ENCODE measurements at regions not wholly inside any gene's neighbourhood (a gene's known extent, or its start where the extent isn't known, plus 50 kb on each side); places are given as distances from the start of the nearest gene placed in this dataset.
"Not testable (repeated sequence)": the region's sequence is repeated elsewhere in the genome, so short reads cannot be mapped to it uniquely, and the experiment has no call there.

GRCh38 chr15:95758851-95759250 lies 571.6 kb upstream of the NR2F2 start:
- DNase-seq (ENCODE audit: extremely low read depth in 1 of 2, low read depth in 1 of 2), result no peak

GRCh38 chr15:95760508-95760907 lies 570.0 kb upstream of the NR2F2 start:
- DNase-seq (ENCODE audit: extremely low read depth in 1 of 2, low read depth in 1 of 2), result no peak

DNA sequence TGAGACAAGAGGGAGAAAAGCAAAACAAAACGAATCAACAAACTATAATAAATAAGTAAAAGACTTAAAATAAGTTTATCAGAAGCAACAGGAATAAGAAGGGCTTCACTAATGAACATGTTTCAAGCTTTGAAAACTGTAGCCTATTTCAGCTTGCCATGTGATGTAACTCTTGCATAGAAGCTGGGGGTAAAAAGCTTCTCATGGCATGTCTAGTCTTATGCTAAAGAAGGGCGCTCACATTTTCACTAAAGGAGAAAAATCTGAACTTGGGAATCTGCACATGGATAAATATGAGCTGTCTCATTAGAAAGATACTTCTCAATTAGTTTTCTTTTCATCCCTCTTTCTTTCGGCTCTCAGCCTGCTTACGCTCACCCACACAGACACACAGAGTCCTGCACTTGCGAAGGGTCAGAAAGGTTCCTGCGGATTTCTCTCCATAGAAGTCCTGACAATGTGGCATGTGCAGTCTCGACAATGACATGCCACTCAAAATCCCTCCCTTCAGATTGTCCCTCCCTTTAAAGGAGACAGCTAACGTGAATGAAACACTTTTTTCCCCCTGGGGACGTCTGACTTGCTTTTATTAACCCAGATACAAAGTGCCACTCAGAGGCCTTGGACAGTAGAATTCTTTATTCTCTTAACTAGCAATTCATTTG lies 568.9 kb upstream of the NR2F2 start:
- no peak for DNase-seq (ENCODE audit: extremely low read depth in 1 of 2, low read depth in 1 of 2)

- no peak for DNase-seq (ENCODE audit: extremely low read depth in 1 of 2, low read depth in 1 of 2)
Measured at GRCh38 chr15:95763426-95763825, 567.1 kb upstream of the NR2F2 start.

DNA sequence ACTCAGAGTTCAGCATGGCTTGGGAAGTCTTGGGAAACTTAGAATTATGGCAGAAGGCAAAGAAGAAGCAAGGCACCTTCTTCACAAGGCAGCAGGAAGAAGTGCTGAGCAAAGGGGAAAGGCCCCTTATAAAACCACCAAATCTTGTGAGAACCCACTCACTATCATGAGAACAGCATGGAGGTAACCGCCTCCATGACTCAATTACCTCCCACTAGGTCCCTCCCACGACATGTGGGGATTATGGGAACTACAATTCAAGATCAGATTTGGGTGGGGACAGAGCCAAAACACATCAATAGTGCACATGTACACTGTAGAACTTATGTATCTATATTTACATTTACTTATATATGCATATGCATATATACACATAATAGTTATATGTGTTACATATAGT lies 565.3 kb upstream of the NR2F2 start:
- no peak for DNase-seq (ENCODE audit: extremely low read depth in 1 of 2, low read depth in 1 of 2)

DNA sequence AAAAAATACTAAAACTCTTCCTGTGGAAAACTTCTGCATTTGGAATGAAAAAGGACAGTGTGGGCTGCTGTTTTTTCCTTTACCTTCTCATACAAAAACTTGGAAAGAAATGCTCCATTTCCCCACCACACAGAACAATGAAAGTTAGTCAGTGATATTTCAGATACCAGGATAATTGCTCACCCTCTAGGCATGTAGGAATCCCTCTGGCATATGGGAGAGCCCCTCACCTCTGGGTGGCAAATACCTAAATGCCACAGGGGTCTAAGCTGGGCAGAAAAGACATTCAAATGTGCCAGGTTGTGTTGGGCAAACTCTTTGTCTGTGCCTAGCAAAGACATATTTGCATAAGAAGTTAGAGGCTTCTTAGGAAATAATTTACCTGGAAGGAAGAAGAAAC lies 560.3 kb upstream of the NR2F2 start:
- no peak for DNase-seq (ENCODE audit: extremely low read depth in 1 of 2, low read depth in 1 of 2)

- no peak for DNase-seq (ENCODE audit: extremely low read depth in 1 of 2, low read depth in 1 of 2)
Measured at GRCh38 chr15:95772982-95773381, 557.5 kb upstream of the NR2F2 start.

DNA sequence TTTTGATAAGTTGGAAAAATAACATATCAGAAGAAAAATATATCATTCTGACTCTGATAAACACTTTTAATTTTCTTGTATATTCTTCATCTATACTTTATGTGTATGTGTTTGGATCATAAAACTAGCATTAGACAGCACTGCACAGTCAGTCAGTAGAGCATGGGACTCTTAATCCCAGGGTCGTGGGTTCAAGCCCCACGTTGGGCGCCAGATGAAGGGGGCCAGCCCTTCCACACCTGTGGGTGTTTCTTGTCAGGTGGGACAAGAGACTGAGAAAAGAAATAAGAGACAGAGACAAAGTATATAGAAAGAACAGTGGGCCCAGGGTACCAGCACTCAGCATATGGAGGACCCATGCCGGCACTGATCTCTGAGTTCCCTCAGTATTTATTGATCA lies 546.0 kb upstream of the NR2F2 start:
- no peak for DNase-seq (ENCODE audit: extremely low read depth in 1 of 2, low read depth in 1 of 2)

DNA sequence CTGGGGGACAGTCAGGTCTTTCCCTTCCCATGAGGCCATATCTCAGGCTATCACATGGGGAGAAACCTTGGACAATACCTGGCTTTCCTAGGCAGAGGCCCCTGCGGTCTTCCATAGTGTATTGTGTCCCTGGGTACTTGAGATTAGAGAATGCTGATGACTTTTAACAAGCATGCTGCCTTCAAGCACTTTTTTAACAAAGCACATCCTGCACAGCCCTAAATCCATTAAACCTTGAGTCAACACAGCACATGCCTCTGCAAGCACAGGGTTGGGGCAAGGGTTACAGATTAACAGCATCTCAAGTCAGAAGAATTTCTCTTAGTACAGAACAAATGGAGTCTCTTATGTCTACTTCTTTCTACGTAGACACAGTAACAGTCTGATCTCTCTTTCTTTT lies 545.2 kb upstream of the NR2F2 start:
- DNase-seq (ENCODE audit: extremely low read depth in 1 of 2, low read depth in 1 of 2), result not testable (repeated sequence)

DNA sequence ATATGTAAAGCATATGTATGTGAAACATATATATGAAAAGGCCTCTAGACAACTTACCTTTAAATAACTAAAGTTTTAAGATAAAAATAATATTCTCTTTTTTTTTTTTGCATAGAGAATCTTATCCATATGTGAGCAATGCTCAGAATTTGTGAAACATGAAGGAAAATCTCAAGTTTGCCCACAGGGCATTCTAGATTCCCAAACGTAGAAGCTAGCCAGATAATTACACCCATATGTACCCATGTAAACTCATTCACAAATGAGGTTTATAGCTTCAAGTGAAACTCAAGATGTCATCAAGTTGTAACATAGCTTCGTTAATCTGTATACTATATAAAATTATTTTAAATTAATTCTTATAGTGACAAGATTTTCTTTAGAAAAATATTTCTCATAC lies 537.3 kb upstream of the NR2F2 start:
- no peak for DNase-seq (ENCODE audit: extremely low read depth in 1 of 2, low read depth in 1 of 2)

- no peak for DNase-seq (ENCODE audit: extremely low read depth in 1 of 2, low read depth in 1 of 2)
Measured at GRCh38 chr15:95795386-95795785, 535.1 kb upstream of the NR2F2 start.

DNA sequence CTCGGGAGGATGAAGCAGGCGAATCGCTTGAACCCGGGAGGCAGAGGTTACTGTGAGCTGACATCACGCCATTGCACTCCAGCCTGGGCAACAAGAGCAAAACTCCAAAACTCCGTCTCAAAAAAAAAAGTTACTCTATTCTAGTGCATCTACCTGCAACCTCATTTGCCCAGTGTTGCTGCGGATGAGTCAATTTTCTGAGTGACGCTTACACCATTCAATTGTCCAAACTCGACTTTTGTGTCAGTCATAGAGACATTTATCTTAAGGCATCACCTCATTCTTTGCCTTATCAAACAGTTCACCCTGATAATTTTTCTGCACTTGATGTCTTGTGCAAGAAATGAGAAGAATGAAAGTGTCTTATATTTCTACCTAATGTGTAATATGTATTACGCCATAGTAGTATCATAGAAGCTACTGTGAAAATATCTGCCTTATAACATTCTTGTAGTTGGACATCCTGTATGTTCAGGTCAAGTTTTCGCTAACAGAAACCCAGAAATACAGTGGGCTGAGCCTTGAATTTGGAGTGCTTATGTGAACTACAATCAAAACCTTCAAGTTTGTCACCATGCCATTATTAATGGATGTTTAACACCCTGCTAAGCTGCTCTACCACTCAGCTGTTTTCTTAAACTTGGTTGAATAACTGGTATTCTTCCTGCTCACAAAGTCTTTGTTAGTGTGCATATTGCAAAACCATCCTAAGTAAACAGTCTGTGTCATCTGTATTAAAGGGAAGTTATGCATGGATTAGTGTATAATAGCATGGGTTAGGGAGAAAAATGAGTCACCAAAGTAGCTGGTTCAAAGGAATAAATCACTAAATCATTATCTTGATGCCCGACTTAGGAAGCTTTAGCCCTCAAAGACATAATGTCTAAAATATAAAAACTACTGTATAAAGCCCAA lies 531.0 kb upstream of the NR2F2 start:
- DNase-seq (ENCODE audit: extremely low read depth in 1 of 2, low read depth in 1 of 2), result no peak

DNA sequence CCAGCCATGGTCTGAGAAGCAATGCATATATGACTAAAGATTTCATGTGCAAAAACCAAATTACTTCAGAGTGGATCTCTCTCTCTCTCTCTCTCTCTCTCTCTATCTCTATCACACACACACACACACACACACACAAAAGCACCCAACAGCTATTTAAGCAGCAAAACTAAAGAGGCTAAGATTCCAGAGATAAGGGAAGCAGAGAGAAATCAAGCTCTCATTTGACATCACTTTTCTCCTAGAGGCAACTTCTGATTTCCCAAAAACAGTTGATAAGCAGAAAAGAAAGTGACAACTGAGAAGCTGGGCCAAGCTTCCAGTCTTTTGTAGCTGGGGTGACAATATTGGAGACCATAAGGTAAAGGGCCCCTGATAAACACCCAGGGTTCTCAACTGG lies 526.0 kb upstream of the NR2F2 start:
- no peak for DNase-seq (ENCODE audit: extremely low read depth in 1 of 2, low read depth in 1 of 2)

- DNase-seq (ENCODE audit: extremely low read depth in 1 of 2, low read depth in 1 of 2), result no peak
Measured at GRCh38 chr15:95812491-95812890, 518.0 kb upstream of the NR2F2 start.

DNA sequence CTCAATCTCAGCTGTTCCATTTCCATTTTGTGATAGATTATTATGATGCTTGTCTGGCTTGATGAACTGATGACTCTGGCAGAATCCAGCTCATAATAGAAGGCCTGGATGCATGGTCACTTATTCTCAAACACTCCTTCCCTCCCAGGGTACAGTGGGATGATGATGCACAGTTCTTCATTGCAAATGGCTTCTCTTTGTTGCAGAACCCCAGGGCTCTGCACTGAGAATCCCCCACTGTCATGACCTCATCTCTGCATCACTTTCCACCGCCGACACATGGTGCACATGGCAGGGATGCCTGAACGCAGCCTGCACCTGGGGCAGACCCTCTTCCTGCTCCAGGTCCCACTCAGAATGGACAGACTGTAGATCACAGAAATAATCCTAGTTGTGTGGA lies 515.6 kb upstream of the NR2F2 start:
- no peak for DNase-seq (ENCODE audit: extremely low read depth in 1 of 2, low read depth in 1 of 2)

DNA sequence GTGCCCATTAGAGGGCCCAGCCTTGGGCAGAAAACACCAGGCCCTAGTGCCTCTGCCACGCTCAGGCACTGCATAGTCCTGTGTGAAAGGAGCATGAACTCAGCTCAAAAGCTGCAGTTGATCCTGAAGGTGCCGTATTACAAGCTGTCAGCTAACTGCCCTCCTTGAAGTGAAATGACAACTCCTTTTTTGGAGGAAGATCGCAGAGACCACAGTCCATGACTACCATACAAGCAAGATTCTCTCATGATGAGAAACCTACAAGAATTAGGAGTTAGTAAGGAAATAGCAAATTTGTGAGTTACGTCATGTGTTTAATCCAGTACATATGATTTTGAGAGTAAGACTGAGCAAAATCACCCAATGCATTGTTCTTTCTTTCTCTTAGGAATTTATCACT lies 513.9 kb upstream of the NR2F2 start:
- no peak for DNase-seq (ENCODE audit: extremely low read depth in 1 of 2, low read depth in 1 of 2)

DNA sequence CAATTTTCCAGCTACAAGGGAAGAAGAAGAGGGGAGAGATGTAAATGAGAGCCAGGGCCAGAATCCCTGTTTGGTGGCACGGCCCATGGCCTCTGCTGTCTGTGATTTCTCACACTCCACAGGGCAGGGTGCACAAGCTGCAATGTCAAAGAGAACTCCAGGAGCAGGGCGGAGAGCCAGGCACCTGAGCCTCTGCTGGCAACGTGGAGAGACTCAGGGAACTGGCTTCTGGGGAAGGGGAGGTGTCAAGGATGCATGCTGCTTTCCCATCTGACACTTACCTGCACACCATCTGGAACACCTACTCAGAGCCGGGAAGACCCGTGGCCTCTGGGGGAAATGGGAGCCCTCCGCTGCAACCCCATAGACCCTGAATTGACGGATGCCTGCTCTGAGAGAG lies 507.5 kb upstream of the NR2F2 start:
- DNase-seq (ENCODE audit: extremely low read depth in 1 of 2, low read depth in 1 of 2), result no peak

- DNase-seq (ENCODE audit: extremely low read depth in 1 of 2, low read depth in 1 of 2), result no peak
Measured at GRCh38 chr15:95825208-95825607, 505.3 kb upstream of the NR2F2 start.

GRCh38 chr15:95825671-95826411 lies 504.7 kb upstream of the NR2F2 start:
- DNase-seq (ENCODE audit: extremely low read depth in 1 of 2, low read depth in 1 of 2), result no peak

DNA sequence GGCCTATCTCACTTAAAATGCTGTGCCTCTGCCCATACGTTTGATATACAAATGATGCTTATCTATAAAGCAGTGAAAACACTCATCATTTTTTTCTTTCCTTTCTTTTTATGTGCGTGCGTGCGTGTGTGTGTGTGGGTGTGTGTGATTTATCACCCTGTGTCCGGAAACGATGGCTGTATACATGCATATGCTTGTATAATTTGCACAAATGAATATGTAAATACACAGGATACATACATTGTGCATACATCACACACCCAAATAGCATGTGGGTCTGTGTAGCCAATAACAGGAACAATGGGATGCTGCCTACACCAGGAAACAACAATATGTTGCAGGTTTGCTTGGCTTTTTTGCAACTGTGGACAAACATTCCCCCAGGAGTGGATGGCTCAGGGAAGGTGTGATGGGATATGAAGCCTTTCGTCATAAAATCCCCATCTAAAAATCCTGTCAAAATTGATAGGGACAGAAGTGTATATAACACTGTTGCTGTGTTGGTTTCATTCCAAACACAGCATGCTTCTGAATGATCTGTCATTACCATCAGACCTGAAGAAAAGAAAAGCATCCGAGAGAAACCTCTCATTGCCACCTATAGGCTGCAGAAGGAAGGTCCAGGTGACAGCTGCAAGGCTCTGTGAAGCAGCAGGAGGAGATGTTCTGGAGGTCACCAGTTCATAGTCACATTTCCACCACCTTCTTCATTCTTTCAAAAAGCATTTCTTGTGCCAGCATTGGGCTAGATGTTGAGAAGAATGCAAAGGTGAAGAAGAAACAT lies 503.9 kb upstream of the NR2F2 start:
- DNase-seq (ENCODE audit: extremely low read depth in 1 of 2, low read depth in 1 of 2), result no peak

DNA sequence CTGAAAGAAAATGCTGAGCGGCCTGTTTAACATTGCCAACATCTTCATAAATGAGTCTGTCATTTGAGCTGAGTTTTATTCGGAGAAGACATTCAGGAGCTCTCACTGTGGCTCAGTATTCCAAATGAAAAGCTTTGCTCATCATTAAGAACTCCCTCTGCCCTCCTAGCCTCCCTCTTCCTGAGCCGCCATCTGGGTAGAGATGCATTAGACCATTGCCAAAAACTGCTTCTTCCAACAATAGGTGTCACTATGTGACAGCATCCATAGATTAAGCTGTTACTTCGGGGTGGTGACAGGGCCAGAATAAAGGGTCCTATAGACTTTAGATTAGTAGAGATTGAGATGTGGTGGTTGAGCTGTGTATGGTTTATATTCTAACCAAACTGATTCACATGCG lies 501.4 kb upstream of the NR2F2 start:
- no peak for DNase-seq (ENCODE audit: extremely low read depth in 1 of 2, low read depth in 1 of 2)

All from activated CD8-positive, alpha-beta memory T cell treated with anti-CD3 and anti-CD28 coated beads for 1 hour (primary cell).